ENCODE measurements at regions not wholly inside any gene's neighbourhood (a gene's known extent, or its start where the extent isn't known, plus 50 kb on each side); places are given as distances from the start of the nearest gene placed in this dataset.

- Mint-ChIP-seq H3K4me3 (no peak overlapping the region), H3K27ac (no peak overlapping the region), H3K27me3 (ENCODE audit: low read depth) (no peaks in the 10 kb centered on the region), H3K36me3 (ENCODE audit: low read depth) (no peaks in the 10 kb centered on the region), H3K4me1 (no peaks in the 10 kb centered on the region), H3K9me3 (no peaks in the 10 kb centered on the region)
- no peak for TF ChIP-seq CTCF (IDR thresholded peaks at IDR 0.05; ENCODE audit: unreplicated experiment in 3 of 3)
These were observed 173.0 kb upstream of the TET2 start for GRCh38 chr4:104973708-104974107.

- no peak for TF ChIP-seq CTCF (IDR thresholded peaks at IDR 0.05; ENCODE audit: unreplicated experiment in 3 of 3)
- no peak overlapping the region for H3K27ac Mint-ChIP-seq
- H3K9me3 Mint-ChIP-seq, result peaks cover 4% of the 10 kb centered on the region
- H3K27me3 Mint-ChIP-seq (ENCODE audit: low read depth), result no peaks in the 10 kb centered on the region
- H3K4me1 Mint-ChIP-seq, result no peaks in the 10 kb centered on the region
- H3K4me3 Mint-ChIP-seq, result no peak overlapping the region
- no peaks in the 10 kb centered on the region for H3K36me3 Mint-ChIP-seq (ENCODE audit: low read depth)
These were observed 171.1 kb upstream of the TET2 start for GRCh38 chr4:104975617-104976016.

DNA sequence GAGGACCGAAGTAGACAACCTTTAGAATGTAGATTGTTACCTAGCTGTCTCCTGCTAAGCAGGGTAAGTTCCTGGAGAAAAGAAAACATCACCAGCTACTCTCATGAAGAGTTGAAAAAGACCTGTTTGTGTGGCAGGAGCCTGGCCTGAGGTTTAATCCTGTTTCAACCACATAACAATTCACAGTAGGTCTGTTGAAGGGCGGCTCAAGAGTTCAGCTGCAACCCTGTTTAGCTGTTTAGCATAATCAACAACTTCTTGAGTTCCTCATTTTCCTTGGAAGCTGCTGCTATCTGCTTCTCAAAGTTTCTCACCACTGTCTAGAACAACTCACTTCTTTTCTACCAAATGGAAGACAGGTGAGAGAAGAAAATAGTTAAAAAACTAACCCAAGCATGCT, 170.4 kb upstream of the TET2 start:
- Mint-ChIP-seq H3K36me3 (ENCODE audit: low read depth) (no peaks in the 10 kb centered on the region), H3K9me3 (peaks cover 4% of the 10 kb centered on the region), H3K27me3 (ENCODE audit: low read depth) (no peaks in the 10 kb centered on the region), H3K27ac (no peak overlapping the region), H3K4me3 (no peak overlapping the region), H3K4me1 (no peaks in the 10 kb centered on the region)
- no peak for TF ChIP-seq CTCF (IDR thresholded peaks at IDR 0.05; ENCODE audit: unreplicated experiment in 3 of 3)

DNA sequence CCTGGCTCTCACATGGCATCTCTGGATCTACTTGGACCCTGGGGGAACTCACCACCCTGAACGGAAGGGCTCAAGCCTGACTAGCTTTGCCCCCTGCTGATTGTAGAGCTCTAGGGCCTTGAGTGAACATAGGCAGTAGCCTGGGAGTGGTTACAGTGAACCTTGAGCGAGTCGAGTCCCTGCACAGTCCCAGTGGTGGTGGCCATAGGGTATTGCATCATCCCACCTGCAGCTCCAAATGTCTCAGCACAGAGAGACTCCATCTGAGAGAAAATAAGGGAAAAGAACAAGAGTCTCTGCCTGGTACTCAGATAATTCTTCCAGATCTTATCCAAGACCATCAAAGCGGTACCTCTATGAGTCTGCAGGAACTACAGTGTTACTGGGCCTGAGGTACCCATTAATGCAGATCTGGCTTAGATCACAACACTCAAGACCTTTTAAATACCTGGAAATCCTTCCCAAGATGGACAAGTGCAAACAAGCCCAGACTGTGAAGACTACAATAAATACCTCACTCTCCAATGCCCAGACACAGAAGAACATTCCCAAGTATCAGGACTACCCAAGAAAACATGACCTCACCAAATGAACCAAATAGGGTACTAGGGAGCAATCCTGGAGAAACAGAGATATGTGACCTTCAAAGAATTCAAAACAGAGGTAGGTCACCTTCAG, 167.5 kb upstream of the TET2 start:
- no peaks in the 10 kb centered on the region for H3K4me1 Mint-ChIP-seq
- H3K9me3 Mint-ChIP-seq, result peaks cover 4% of the 10 kb centered on the region
- no peak overlapping the region for H3K27ac Mint-ChIP-seq
- H3K4me3 Mint-ChIP-seq, result no peak overlapping the region
- H3K27me3 Mint-ChIP-seq (ENCODE audit: low read depth), result no peaks in the 10 kb centered on the region
- TF ChIP-seq CTCF (IDR thresholded peaks at IDR 0.05; ENCODE audit: unreplicated experiment in 3 of 3), result no peak
- H3K36me3 Mint-ChIP-seq (ENCODE audit: low read depth), result no peaks in the 10 kb centered on the region

DNA sequence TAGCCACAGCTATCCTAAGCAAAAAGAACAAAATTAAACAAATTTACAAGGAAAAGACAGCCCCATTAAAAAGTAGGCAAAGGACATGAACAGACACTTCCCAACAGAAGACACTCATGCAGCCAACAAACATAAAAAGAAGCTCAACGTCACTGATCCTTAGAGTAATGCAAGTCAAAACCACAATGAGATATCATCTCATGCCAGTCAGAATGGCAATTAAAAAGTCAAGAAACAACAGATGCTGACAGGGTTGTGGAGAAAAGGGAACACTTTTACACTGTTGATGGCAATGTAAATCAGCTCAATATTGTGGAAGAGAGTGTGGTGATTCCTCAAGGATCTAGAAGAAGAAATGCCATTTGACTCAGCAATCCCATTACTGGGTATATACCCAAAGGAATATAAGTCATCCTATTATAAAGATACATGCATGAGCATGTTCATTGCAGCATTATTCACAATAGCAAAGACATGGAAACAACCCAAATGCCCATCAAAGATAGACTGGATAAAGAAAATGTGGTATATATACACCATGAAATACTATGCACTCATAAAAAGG, 163.0 kb upstream of the TET2 start:
- H3K4me3 Mint-ChIP-seq, result no peak overlapping the region
- no peaks in the 10 kb centered on the region for H3K27me3 Mint-ChIP-seq (ENCODE audit: low read depth)
- no peak overlapping the region for H3K27ac Mint-ChIP-seq
- H3K4me1 Mint-ChIP-seq, result peaks cover under 1% of the 10 kb centered on the region
- H3K9me3 Mint-ChIP-seq, result peaks cover 4% of the 10 kb centered on the region
- H3K36me3 Mint-ChIP-seq (ENCODE audit: low read depth), result no peaks in the 10 kb centered on the region
- no peak for TF ChIP-seq CTCF (IDR thresholded peaks at IDR 0.05; ENCODE audit: unreplicated experiment in 3 of 3)

DNA sequence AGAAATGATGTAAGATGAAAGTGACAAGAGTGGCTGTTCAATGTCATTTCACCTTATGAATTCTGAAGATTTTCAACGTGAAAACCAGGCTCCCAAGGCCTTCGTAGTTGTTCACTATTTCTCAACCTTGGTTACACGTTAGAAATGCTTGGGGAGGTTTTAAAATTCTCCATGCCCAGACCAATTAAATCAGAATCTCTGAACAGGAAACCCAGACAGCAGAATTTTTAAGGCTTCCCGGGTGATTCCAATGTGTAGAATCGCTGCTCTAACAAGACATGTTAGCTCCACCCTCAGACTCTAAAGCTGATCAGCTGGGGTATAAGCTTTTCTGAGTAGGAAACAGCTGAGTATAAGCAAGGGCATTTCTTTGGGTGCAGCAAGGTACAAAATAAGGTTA, 160.4 kb upstream of the TET2 start:
- H3K36me3 Mint-ChIP-seq (ENCODE audit: low read depth), result no peaks in the 10 kb centered on the region
- no peak overlapping the region for H3K27ac Mint-ChIP-seq
- H3K9me3 Mint-ChIP-seq, result no peaks in the 10 kb centered on the region
- H3K27me3 Mint-ChIP-seq (ENCODE audit: low read depth), result peaks cover 4% of the 10 kb centered on the region
- H3K4me1 Mint-ChIP-seq, result peaks cover 11% of the 10 kb centered on the region
- no peak overlapping the region for H3K4me3 Mint-ChIP-seq
- TF ChIP-seq CTCF (IDR thresholded peaks at IDR 0.05; ENCODE audit: unreplicated experiment in 3 of 3), result no peak
